Mesendoderm (in vitro differentiated cells): ENCODE measurements at regions not wholly inside any gene's neighbourhood (a gene's known extent, or its start where the extent isn't known, plus 50 kb on each side); places are given as distances from the start of the nearest gene placed in this dataset.

Source experiments
- DNase-seq: peaks from one replicate; pipeline ENCODE4 v3.0.0; 2013
- H2AK5ac ChIP-seq: 2 replicates; pipeline ENCODE4 v1.6.1; 2013; ENCODE audit warnings: low read length, inconsistent platforms
- H2BK120ac ChIP-seq: 2 replicates; pipeline ENCODE4 v1.6.1; 2013; ENCODE audit warnings: low read depth, mild to moderate bottlenecking, low read length, moderate library complexity, mixed read lengths
- H2BK15ac ChIP-seq: replicated peaks from 2 replicates; pipeline ENCODE4 v1.6.1; 2013; ENCODE audit warnings: low read depth, mild to moderate bottlenecking, moderate library complexity
- H2BK5ac ChIP-seq: 2 replicates; pipeline ENCODE4 v1.6.1; 2013; ENCODE audit warnings: low read length, inconsistent platforms
- H3K18ac ChIP-seq: 2 replicates; pipeline ENCODE4 v1.6.1; 2013; ENCODE audit warnings: mild to moderate bottlenecking, low read length, mixed read lengths
- H3K23ac ChIP-seq: one replicate; pipeline ENCODE4 v1.6.1; 2013; ENCODE audit warnings: low read length
- H3K27ac ChIP-seq: 2 replicates; pipeline ENCODE4 v1.5.1; 2013; ENCODE audit warnings: low read depth, mild to moderate bottlenecking, inconsistent platforms, low read length, moderate library complexity
- H3K27me3 ChIP-seq: 2 replicates; pipeline ENCODE4 v1.6.1; 2013; ENCODE audit warnings: low read length, control low read depth, mild to moderate bottlenecking, inconsistent platforms; ENCODE audit not compliant: insufficient read depth, poor library complexity
- H3K36me3 ChIP-seq: 2 replicates; pipeline ENCODE4 v1.6.1; 2013; ENCODE audit warnings: low read length, inconsistent platforms; ENCODE audit not compliant: control insufficient read depth, insufficient read depth
- H3K4ac ChIP-seq: one replicate; pipeline ENCODE4 v1.6.1; 2013; ENCODE audit warnings: low read depth, mild to moderate bottlenecking, low read length, moderate library complexity
- H3K4me1 ChIP-seq: 2 replicates; pipeline ENCODE4 v1.6.1; 2013; ENCODE audit warnings: low read depth, low read length, inconsistent platforms; ENCODE audit not compliant: control insufficient read depth
- H3K4me2 ChIP-seq: 2 replicates; pipeline ENCODE4 v1.6.1; 2013; ENCODE audit warnings: low read length
- H3K4me3 ChIP-seq: 2 replicates; pipeline ENCODE4 v1.5.1; 2013; ENCODE audit warnings: mild to moderate bottlenecking, low read length
- H3K56ac ChIP-seq: one replicate; pipeline ENCODE4 v1.6.1; 2013; ENCODE audit warnings: low read length
- H3K79me1 ChIP-seq: 2 replicates; pipeline ENCODE4 v1.6.1; 2013; ENCODE audit warnings: low read length, inconsistent platforms
- H3K79me2 ChIP-seq: 2 replicates; pipeline ENCODE4 v1.6.1; 2013; ENCODE audit warnings: mild to moderate bottlenecking, low read length; ENCODE audit not compliant: control insufficient read depth, insufficient read depth
- H3K9ac ChIP-seq: 2 replicates; pipeline ENCODE4 v1.6.1; 2013; ENCODE audit warnings: low read length, inconsistent platforms
- H4K5ac ChIP-seq: one replicate; pipeline ENCODE4 v1.6.1; 2013; ENCODE audit warnings: low read length
- H4K8ac ChIP-seq: one replicate; pipeline ENCODE4 v1.6.1; 2013; ENCODE audit warnings: low read depth, mild to moderate bottlenecking, control low read depth, low read length, moderate library complexity
- WGBS: extraction: QIAGEN DNeasy Blood & Tissue Kit; methylation state at CpG from one replicate; pipeline ENCODE4 v1.1.7; 2013; ENCODE audit warnings: low lambda C conversion rate, missing lambda C conversion rate; ENCODE audit not compliant: insufficient coverage; ENCODE audit errors: extremely low coverage; 5-methylcytosine and 5-hydroxymethylcytosine counted together

DNA sequence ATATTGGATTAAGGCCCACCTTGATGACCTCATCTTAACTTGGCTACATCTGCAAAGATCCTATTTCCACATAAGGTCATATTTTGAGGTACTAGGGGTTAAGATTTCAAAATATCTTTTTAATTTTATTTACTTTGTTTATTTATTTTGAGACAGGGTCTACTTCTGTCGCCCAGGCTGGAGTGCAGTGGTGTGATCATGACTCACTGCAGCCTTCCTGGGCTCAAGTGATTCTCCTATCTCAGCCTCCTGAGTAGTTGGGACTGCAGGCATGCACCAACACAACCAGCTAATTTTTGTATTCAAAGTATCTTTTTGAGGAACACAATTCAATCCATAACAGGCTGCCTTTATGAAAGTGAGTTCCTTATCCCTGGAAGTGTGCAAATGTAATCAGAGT, 212.3 kb downstream of the PALM2AKAP2 start:
- H2BK15ac ChIP-seq, result no peak overlapping the region
- H3K9ac ChIP-seq, result no peak overlapping the region
- H3K27me3 ChIP-seq, result no peaks in the 10 kb centered on the region
- no peak overlapping the region for H4K5ac ChIP-seq
- no peaks in the 10 kb centered on the region for H3K36me3 ChIP-seq
- H2AK5ac ChIP-seq, result no peak overlapping the region
- H3K79me1 ChIP-seq, result no peaks in the 10 kb centered on the region
- H3K56ac ChIP-seq, result no peak overlapping the region
- H3K4me3 ChIP-seq, result no peak overlapping the region
- H3K27ac ChIP-seq, result no peak overlapping the region
- no peak overlapping the region for H3K18ac ChIP-seq
- no peak overlapping the region for H3K4me2 ChIP-seq
- H3K4me1 ChIP-seq, result no peaks in the 10 kb centered on the region
- DNase-seq, result no peak
- H4K8ac ChIP-seq, result no peak overlapping the region
- no peak overlapping the region for H2BK120ac ChIP-seq
- H3K23ac ChIP-seq, result no peak overlapping the region
- H3K79me2 ChIP-seq, result no peaks in the 10 kb centered on the region
- no peak overlapping the region for H2BK5ac ChIP-seq
- no peak overlapping the region for H3K4ac ChIP-seq
- WGBS, result no CpG with 5 or more reads among the region's 1 CpG

DNA sequence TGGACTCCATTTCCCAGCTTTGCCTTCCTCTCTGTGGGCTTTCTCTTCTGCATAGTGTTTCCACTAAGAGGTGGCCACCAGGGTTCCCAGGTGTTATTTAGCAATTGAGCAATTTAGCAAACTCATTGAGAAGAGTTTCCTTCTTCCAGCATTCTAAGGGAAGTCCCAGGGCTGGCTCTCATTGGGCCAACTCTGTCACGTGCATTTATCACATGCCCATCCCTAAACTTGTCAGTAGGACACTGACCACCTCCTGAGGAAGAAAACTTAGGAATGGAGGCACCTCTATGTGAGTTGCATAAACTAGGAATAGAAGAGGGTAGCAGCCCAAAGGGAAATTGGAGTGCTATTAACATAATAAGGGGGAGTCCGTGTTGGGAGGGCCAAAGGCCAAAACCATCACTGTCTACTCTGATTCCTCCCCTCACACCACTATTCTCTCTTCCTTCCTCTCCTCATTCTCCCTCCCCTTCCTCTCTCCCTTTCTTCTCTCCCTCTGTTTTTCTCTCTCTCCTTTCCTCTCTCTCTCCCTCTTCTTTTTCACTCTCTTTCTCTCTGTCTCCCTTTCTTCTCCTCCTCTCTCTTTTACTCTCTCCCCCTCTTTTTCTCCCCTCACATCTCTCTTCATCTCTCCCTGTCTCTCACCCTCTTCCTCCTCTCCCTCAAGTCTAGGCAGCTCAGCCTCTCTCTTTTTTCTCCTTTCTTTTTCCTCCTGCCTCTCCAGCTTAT, 213.4 kb downstream of the PALM2AKAP2 start:
- H2BK15ac ChIP-seq, result no peak overlapping the region
- WGBS, result no CpG with 5 or more reads among the region's 2 CpGs
- no peaks in the 10 kb centered on the region for H3K36me3 ChIP-seq
- H3K56ac ChIP-seq, result no peak overlapping the region
- H3K4me1 ChIP-seq, result no peaks in the 10 kb centered on the region
- H2BK5ac ChIP-seq, result no peak overlapping the region
- no peak overlapping the region for H4K5ac ChIP-seq
- H3K79me1 ChIP-seq, result no peaks in the 10 kb centered on the region
- no peak overlapping the region for H2AK5ac ChIP-seq
- H3K4me2 ChIP-seq, result no peak overlapping the region
- H3K18ac ChIP-seq, result no peak overlapping the region
- no peak overlapping the region for H3K4me3 ChIP-seq
- no peak overlapping the region for H3K27ac ChIP-seq
- no peaks in the 10 kb centered on the region for H3K79me2 ChIP-seq
- no peak overlapping the region for H2BK120ac ChIP-seq
- H3K9ac ChIP-seq, result no peak overlapping the region
- DNase-seq, result no peak
- H4K8ac ChIP-seq, result no peak overlapping the region
- H3K4ac ChIP-seq, result no peak overlapping the region
- H3K27me3 ChIP-seq, result no peaks in the 10 kb centered on the region
- no peak overlapping the region for H3K23ac ChIP-seq

DNA sequence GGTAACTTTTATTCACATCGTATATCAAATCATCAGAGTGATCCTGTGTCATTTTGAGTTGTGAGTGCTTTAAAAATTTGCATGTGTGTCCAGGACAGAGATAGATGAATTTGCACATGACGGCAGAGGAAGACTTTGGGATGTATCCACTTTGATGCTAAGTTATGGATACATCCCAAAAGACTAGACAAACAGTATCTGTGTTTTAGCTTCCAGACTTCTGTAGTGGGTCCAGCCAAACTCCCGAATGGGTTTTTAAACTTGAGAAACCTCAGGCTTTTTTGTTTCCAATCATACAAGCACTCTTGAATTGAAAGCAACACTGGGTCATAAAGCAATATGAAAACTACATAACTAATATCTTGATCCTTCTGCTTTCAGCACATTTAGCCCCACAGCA, 213.8 kb downstream of the C9orf152 start:
- WGBS, result no CpG with 5 or more reads among the region's 3 CpGs
- H4K8ac ChIP-seq, result no peak overlapping the region
- H2BK15ac ChIP-seq, result no peak overlapping the region
- H3K4ac ChIP-seq, result no peak overlapping the region
- H3K9ac ChIP-seq, result no peak overlapping the region
- H4K5ac ChIP-seq, result no peak overlapping the region
- no peak overlapping the region for H3K18ac ChIP-seq
- H3K79me2 ChIP-seq, result no peaks in the 10 kb centered on the region
- H3K23ac ChIP-seq, result no peak overlapping the region
- no peak overlapping the region for H3K27ac ChIP-seq
- H2BK120ac ChIP-seq, result no peak overlapping the region
- H3K56ac ChIP-seq, result no peak overlapping the region
- H3K36me3 ChIP-seq, result no peaks in the 10 kb centered on the region
- H2AK5ac ChIP-seq, result no peak overlapping the region
- no peak overlapping the region for H2BK5ac ChIP-seq
- H3K4me1 ChIP-seq, result no peaks in the 10 kb centered on the region
- H3K79me1 ChIP-seq, result no peaks in the 10 kb centered on the region
- DNase-seq, result no peak
- no peaks in the 10 kb centered on the region for H3K27me3 ChIP-seq
- no peak overlapping the region for H3K4me3 ChIP-seq
- H3K4me2 ChIP-seq, result no peak overlapping the region

DNA sequence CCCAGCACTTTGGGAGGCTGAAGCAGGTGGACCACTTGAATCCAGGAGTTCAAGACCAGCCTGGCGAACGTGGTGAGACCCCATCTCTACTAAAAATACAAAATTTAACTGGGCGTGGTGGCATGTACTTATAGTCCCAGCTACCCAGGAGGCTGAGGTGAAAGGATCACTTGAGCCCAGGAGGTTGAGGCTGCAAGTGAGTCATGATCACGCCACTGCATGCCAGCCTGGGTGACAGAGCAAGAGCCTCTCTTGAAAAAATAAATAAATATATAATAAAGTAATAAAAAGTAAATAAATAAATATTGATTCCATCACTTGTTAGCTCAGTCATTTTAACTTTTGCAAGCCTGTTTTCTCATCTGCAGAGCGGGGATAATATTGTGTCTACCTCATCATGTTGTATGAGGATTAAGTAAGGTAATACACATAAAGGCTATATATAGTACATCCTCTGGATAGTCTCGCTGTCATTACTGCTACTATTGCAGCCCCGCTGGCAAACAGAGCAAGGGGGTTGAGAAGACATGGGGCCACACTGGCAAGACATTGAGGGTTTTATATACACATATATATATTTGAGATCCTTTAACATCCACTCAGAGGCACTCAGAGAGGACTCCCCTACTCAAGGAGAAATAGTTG, 210.9 kb downstream of the C9orf152 start:
- Histone ChIP-seq H3K18ac (no peak overlapping the region), H2AK5ac (no peak overlapping the region), H2BK15ac (no peak overlapping the region), H3K27me3 (no peaks in the 10 kb centered on the region), H3K56ac (no peak overlapping the region), H3K79me2 (no peaks in the 10 kb centered on the region), H3K4me1 (no peaks in the 10 kb centered on the region), H3K79me1 (no peaks in the 10 kb centered on the region), H3K4me3 (no peak overlapping the region), H3K36me3 (no peaks in the 10 kb centered on the region), H3K27ac (no peak overlapping the region), H2BK120ac (no peak overlapping the region), H2BK5ac (no peak overlapping the region), H4K5ac (no peak overlapping the region), H3K4me2 (no peak overlapping the region), H4K8ac (no peak overlapping the region), H3K23ac (no peak overlapping the region), H3K9ac (no peak overlapping the region), H3K4ac (no peak overlapping the region)
- DNase-seq, result no peak
- WGBS, result no CpG with 5 or more reads among the region's 7 CpGs

DNA sequence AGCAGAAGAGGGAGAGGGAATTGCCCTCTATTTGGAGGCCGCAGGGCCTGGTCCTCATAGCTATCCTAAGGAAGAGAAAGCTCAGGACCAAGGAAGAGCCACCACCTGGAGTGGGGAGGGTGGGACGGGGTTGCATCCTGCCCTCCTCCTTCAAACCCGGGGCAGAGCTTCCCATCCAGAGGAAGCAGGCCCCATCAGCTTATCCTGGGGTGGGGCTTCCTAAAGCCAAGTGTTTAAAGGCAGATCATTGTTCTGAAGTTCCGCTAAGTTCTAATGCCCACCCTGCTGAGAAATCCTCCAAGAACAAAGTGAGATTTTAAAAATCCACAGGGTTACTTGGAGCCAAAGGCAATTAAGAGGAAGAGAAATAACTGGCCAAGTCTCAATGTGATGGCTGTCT, 210.3 kb downstream of the C9orf152 start:
- DNase-seq, result no peak

More for the DNA sequence above, 210.3 kb downstream of the C9orf152 start:
- H3K4me3 ChIP-seq, result no peak overlapping the region
- no peak overlapping the region for H3K23ac ChIP-seq
- H2BK15ac ChIP-seq, result no peak overlapping the region
- no peaks in the 10 kb centered on the region for H3K27me3 ChIP-seq
- H2AK5ac ChIP-seq, result no peak overlapping the region
- no peaks in the 10 kb centered on the region for H3K79me1 ChIP-seq
- no peak overlapping the region for H2BK120ac ChIP-seq
- no peak overlapping the region for H3K4ac ChIP-seq
- H3K56ac ChIP-seq, result no peak overlapping the region
- H3K18ac ChIP-seq, result no peak overlapping the region
- H4K8ac ChIP-seq, result no peak overlapping the region
- no CpG with 5 or more reads among the region's 4 CpGs for WGBS
- no peaks in the 10 kb centered on the region for H3K79me2 ChIP-seq
- H3K4me2 ChIP-seq, result no peak overlapping the region
- no peak overlapping the region for H2BK5ac ChIP-seq
- H3K27ac ChIP-seq, result no peak overlapping the region
- H3K36me3 ChIP-seq, result no peaks in the 10 kb centered on the region
- no peaks in the 10 kb centered on the region for H3K4me1 ChIP-seq
- no peak overlapping the region for H3K9ac ChIP-seq
- H4K5ac ChIP-seq, result no peak overlapping the region
